H1 (cell line): ENCODE measurements at regions not wholly inside any gene's neighbourhood (a gene's known extent, or its start where the extent isn't known, plus 50 kb on each side); places are given as distances from the start of the nearest gene placed in this dataset.

ENCODE experiments used
- CBX5 ChIP-seq: fragments of 300-800, 300-1000 bp; sonication (generic); IDR thresholded peaks from 2 replicates; pipeline ENCODE4 v1.7.1; 2016; ENCODE audit warnings: antibody characterized with exemption, low read length, low read depth
- HDAC2 ChIP-seq, 2 experiments: fragments of 300-600 bp in 1 of 2; sonication (generic) in 1 of 2; IDR thresholded peaks; 2 replicates each; pipeline ENCODE4 v1.6.1; 2011 to 2012; ENCODE audit warnings: low read depth in 2 of 2, low read length in 2 of 2, mild to moderate bottlenecking in 2 of 2, moderate library complexity in 2 of 2, borderline replicate concordance in 1 of 2, inconsistent platforms in 1 of 2
- NANOG ChIP-seq: IDR thresholded peaks from 2 replicates; pipeline ENCODE4 v1.6.1; 2011; ENCODE audit warnings: low read length, low read depth, mild to moderate bottlenecking, inconsistent platforms; ENCODE audit not compliant: insufficient read depth, poor library complexity, severe bottlenecking
- RFX5 ChIP-seq: IDR thresholded peaks from 2 replicates; pipeline ENCODE4 v1.6.1; 2011; ENCODE audit warnings: low read depth, low read length, improper control_type of control experiment, borderline replicate concordance
- SAP30 ChIP-seq: fragments of 300-600 bp; sonication (generic); IDR thresholded peaks from 2 replicates; pipeline ENCODE4 v1.7.1; 2012; ENCODE audit warnings: low read length, moderate library complexity, mild to moderate bottlenecking, inconsistent platforms; ENCODE audit not compliant: insufficient read depth, insufficient replicate concordance
- SP1 ChIP-seq: IDR thresholded peaks from 2 replicates; pipeline ENCODE4 v1.6.1; 2011; ENCODE audit warnings: low read depth, low read length
- TF ChIP-seq, protein P1 (sequence below): fragments of 300-600 bp; sonication (generic); IDR thresholded peaks from 2 replicates; pipeline ENCODE4 v1.7.1; 2012; ENCODE audit warnings: low read length, moderate library complexity, mild to moderate bottlenecking, inconsistent platforms; ENCODE audit not compliant: insufficient replicate concordance

DNA sequence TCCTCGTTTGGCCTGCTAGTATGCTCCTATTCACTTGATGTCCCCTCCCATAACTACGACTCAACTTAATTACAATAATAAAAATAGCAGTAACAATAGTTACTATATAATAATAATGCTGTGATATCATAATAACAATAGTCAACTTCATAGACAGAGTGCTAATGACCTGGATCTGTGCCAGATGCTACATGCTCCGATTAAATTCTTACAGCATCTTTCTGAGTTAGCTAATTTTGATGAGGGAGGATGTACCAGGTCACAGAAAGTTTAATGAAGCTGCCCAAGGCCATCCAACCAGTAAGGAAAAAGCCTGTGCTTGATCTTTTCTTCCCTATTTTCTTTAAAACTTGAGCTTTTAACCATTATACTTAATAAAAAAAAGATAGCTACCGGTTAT, 413.4 kb upstream of the LRRC4C start (continued):
- TF ChIP-seq, protein P1, sequence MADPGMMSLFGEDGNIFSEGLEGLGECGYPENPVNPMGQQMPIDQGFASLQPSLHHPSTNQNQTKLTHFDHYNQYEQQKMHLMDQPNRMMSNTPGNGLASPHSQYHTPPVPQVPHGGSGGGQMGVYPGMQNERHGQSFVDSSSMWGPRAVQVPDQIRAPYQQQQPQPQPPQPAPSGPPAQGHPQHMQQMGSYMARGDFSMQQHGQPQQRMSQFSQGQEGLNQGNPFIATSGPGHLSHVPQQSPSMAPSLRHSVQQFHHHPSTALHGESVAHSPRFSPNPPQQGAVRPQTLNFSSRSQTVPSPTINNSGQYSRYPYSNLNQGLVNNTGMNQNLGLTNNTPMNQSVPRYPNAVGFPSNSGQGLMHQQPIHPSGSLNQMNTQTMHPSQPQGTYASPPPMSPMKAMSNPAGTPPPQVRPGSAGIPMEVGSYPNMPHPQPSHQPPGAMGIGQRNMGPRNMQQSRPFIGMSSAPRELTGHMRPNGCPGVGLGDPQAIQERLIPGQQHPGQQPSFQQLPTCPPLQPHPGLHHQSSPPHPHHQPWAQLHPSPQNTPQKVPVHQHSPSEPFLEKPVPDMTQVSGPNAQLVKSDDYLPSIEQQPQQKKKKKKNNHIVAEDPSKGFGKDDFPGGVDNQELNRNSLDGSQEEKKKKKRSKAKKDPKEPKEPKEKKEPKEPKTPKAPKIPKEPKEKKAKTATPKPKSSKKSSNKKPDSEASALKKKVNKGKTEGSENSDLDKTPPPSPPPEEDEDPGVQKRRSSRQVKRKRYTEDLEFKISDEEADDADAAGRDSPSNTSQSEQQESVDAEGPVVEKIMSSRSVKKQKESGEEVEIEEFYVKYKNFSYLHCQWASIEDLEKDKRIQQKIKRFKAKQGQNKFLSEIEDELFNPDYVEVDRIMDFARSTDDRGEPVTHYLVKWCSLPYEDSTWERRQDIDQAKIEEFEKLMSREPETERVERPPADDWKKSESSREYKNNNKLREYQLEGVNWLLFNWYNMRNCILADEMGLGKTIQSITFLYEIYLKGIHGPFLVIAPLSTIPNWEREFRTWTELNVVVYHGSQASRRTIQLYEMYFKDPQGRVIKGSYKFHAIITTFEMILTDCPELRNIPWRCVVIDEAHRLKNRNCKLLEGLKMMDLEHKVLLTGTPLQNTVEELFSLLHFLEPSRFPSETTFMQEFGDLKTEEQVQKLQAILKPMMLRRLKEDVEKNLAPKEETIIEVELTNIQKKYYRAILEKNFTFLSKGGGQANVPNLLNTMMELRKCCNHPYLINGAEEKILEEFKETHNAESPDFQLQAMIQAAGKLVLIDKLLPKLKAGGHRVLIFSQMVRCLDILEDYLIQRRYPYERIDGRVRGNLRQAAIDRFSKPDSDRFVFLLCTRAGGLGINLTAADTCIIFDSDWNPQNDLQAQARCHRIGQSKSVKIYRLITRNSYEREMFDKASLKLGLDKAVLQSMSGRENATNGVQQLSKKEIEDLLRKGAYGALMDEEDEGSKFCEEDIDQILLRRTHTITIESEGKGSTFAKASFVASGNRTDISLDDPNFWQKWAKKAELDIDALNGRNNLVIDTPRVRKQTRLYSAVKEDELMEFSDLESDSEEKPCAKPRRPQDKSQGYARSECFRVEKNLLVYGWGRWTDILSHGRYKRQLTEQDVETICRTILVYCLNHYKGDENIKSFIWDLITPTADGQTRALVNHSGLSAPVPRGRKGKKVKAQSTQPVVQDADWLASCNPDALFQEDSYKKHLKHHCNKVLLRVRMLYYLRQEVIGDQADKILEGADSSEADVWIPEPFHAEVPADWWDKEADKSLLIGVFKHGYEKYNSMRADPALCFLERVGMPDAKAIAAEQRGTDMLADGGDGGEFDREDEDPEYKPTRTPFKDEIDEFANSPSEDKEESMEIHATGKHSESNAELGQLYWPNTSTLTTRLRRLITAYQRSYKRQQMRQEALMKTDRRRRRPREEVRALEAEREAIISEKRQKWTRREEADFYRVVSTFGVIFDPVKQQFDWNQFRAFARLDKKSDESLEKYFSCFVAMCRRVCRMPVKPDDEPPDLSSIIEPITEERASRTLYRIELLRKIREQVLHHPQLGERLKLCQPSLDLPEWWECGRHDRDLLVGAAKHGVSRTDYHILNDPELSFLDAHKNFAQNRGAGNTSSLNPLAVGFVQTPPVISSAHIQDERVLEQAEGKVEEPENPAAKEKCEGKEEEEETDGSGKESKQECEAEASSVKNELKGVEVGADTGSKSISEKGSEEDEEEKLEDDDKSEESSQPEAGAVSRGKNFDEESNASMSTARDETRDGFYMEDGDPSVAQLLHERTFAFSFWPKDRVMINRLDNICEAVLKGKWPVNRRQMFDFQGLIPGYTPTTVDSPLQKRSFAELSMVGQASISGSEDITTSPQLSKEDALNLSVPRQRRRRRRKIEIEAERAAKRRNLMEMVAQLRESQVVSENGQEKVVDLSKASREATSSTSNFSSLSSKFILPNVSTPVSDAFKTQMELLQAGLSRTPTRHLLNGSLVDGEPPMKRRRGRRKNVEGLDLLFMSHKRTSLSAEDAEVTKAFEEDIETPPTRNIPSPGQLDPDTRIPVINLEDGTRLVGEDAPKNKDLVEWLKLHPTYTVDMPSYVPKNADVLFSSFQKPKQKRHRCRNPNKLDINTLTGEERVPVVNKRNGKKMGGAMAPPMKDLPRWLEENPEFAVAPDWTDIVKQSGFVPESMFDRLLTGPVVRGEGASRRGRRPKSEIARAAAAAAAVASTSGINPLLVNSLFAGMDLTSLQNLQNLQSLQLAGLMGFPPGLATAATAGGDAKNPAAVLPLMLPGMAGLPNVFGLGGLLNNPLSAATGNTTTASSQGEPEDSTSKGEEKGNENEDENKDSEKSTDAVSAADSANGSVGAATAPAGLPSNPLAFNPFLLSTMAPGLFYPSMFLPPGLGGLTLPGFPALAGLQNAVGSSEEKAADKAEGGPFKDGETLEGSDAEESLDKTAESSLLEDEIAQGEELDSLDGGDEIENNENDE, result no peak
- TF ChIP-seq HDAC2 (IDR thresholded peaks at IDR 0.05; ENCODE audit: borderline replicate concordance in 1 of 2, low read depth in 2 of 2, low read length in 2 of 2) (no peak), SAP30 (no peak), SP1 (no peak), RFX5 (no peak), NANOG (no peak), CBX5 (no peak)
- TF ChIP-seq, all 59 proteins: peak for 0
